ENCODE measurements at regions not wholly inside any gene's neighbourhood (a gene's known extent, or its start where the extent isn't known, plus 50 kb on each side); places are given as distances from the start of the nearest gene placed in this dataset.

DNA sequence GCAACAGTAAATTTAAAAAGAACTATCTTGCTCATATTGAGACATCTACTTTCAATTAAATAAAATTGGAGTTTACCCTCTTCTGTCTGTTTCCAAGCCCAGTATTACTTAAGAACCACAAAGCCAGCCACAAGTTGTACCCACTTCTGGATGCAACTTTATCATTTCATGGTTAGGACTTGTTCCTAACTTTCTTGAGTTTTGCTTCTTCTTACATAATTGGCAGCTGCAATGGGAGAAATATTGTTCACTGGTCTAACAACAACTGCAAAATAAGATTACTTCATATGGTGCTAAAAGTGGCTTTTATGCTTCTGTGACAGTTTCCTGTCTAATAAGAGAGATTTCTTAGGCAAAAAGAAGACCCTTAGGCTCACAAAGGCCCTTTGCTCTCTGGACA lies 240.6 kb downstream of the OTOL1 start:
- no peak for TF ChIP-seq CTCF (IDR thresholded peaks at IDR 0.05)
- TF ChIP-seq POLR2A (IDR thresholded peaks at IDR 0.05) = no peak
